ENCODE measurements at regions not wholly inside any gene's neighbourhood (a gene's known extent, or its start where the extent isn't known, plus 50 kb on each side); places are given as distances from the start of the nearest gene placed in this dataset.

GRCh38 chr16:86898386-86898785, 320.0 kb downstream of the FOXL1 start:
- TF ChIP-seq GATA2 (IDR thresholded peaks at IDR 0.05; ENCODE audit: low read depth, low read length) (no peak), GATA3 (IDR thresholded peaks at IDR 0.05; ENCODE audit: low read depth, low read length) (no peak)
